Sigmoid colon (tissue), 3 donors: ENCODE measurements at regions not wholly inside any gene's neighbourhood (a gene's known extent, or its start where the extent isn't known, plus 50 kb on each side); places are given as distances from the start of the nearest gene placed in this dataset.
"Not testable (repeated sequence)": the region's sequence is repeated elsewhere in the genome, so short reads cannot be mapped to it uniquely, and the experiment has no call there.

Experiments used
- POLR2A ChIP-seq, 2 donors: fragments of 450-650 bp; IDR thresholded peaks; one replicate each; pipeline ENCODE4 v1.6.1; 2016; ENCODE audit warnings: antibody characterized with exemption in 2 of 2, mild to moderate bottlenecking in 2 of 2, moderate library complexity in 2 of 2
- TF ChIP-seq, protein P1 (sequence below), 4 experiments: fragments of 450-650 bp in 3 of 4; fragments of 200-600 bp in 1 of 4; IDR thresholded peaks; one replicate each; pipeline ENCODE4 v1.5.1; 2016 to 2019; ENCODE audit warnings: antibody characterized with exemption in 4 of 4, mild to moderate bottlenecking in 3 of 4, moderate library complexity in 2 of 4

- TF ChIP-seq, protein P1, sequence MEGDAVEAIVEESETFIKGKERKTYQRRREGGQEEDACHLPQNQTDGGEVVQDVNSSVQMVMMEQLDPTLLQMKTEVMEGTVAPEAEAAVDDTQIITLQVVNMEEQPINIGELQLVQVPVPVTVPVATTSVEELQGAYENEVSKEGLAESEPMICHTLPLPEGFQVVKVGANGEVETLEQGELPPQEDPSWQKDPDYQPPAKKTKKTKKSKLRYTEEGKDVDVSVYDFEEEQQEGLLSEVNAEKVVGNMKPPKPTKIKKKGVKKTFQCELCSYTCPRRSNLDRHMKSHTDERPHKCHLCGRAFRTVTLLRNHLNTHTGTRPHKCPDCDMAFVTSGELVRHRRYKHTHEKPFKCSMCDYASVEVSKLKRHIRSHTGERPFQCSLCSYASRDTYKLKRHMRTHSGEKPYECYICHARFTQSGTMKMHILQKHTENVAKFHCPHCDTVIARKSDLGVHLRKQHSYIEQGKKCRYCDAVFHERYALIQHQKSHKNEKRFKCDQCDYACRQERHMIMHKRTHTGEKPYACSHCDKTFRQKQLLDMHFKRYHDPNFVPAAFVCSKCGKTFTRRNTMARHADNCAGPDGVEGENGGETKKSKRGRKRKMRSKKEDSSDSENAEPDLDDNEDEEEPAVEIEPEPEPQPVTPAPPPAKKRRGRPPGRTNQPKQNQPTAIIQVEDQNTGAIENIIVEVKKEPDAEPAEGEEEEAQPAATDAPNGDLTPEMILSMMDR (IDR thresholded peaks at IDR 0.05): not testable (repeated sequence)
- not testable (repeated sequence) for TF ChIP-seq POLR2A (IDR thresholded peaks at IDR 0.05)
Measured at GRCh38 chr13:31607531-31607930, 131.8 kb upstream of the RXFP2 start.
